ENCODE measurements at regions not wholly inside any gene's neighbourhood (a gene's known extent, or its start where the extent isn't known, plus 50 kb on each side); places are given as distances from the start of the nearest gene placed in this dataset.

GRCh38 chr4:82256718-82257117 is 117.1 kb downstream of the HNRNPD start:
- TF ChIP-seq CTCF (IDR thresholded peaks at IDR 0.05; ENCODE audit: low read depth, low read length, poor library complexity, severe bottlenecking), result no peak
- no peak for TF ChIP-seq EZH2phosphoT487 (IDR thresholded peaks at IDR 0.05; ENCODE audit: borderline replicate concordance, low read length)

All from DOHH2 (cell line).